ENCODE measurements at regions not wholly inside any gene's neighbourhood (a gene's known extent, or its start where the extent isn't known, plus 50 kb on each side); places are given as distances from the start of the nearest gene placed in this dataset.

DNA sequence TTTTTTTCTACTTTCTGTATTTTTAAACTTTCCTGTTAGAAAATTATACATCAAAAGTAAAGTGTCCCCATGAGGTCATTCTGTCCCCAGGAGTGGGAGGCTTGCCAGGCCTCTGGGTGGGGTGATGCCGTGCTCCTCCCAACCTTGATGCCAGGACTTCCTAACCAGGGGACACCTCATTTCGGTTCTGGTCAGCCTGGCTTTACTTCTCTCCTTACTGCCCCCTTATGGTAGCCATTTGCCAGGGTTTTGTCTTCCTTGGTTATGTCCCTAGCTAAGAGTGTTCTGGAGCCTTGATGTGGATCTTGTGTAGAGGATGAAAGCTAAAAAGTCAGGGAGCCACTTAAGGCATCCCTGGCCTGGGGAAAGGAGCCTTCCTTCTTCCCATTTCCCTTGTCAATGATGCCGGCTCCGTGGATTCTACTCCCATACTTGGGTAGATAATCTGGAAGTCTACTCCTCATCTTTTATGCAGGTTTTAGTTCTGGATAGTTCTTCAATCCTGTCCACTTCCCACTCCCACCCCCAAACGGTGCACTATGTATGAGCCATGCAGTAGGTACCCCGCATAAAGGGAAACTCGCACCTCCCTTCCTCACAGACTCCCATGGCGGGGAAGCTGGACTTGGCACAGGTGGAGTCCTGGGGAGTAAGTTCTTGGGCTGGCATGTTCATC is 164.1 kb upstream of the SALL4 start:
- no peak overlapping the region for H3K9ac ChIP-seq (ENCODE audit: low read depth, low read length, poor library complexity, severe bottlenecking)
- no peaks in the 10 kb centered on the region for H3K9me3 ChIP-seq (ENCODE audit: insufficient read depth, low read depth, low read length)
- H3K4me3 ChIP-seq (ENCODE audit: low read length, poor library complexity, severe bottlenecking) = no peak overlapping the region
- H3K4me1 ChIP-seq (ENCODE audit: insufficient read depth, low read length, poor library complexity, severe bottlenecking) = peaks cover 6% of the 10 kb centered on the region
- H3K27me3 ChIP-seq (ENCODE audit: insufficient read depth, low read length, poor library complexity, severe bottlenecking) = no peaks in the 10 kb centered on the region
- no peak overlapping the region for H3K4me2 ChIP-seq (ENCODE audit: low read depth, low read length, poor library complexity, severe bottlenecking)
- no peaks in the 10 kb centered on the region for H3K9me2 ChIP-seq (replicated peaks; ENCODE audit: low read depth, low read length)
- H3K36me3 ChIP-seq (ENCODE audit: insufficient read depth, low read length) = no peaks in the 10 kb centered on the region
- 0 out of 2 replicates have a peak overlapping the region, but pooled peaks have one; percentile 17 for H2AFZ ChIP-seq (ENCODE audit: low read length)
- no peaks in the 10 kb centered on the region for H3K79me2 ChIP-seq (ENCODE audit: insufficient read depth, low read length)
- TF ChIP-seq CTCF (conservative IDR thresholded peaks at IDR 0.05; ENCODE audit: low read length) (peak; percentile 84), EZH2phosphoT487 (IDR thresholded peaks at IDR 0.05; ENCODE audit: borderline replicate concordance) (no peak)
- H4K20me1 ChIP-seq (ENCODE audit: insufficient read depth, low read length, poor library complexity, severe bottlenecking) = no peaks in the 10 kb centered on the region
- no peaks in the 10 kb centered on the region for H3F3A ChIP-seq (ENCODE audit: low read depth)

- TF ChIP-seq CTCF (conservative IDR thresholded peaks at IDR 0.05; ENCODE audit: low read length) (no peak), EZH2phosphoT487 (IDR thresholded peaks at IDR 0.05; ENCODE audit: borderline replicate concordance) (no peak)
- Histone ChIP-seq H3K36me3 (ENCODE audit: insufficient read depth, low read length) (no peaks in the 10 kb centered on the region), H3K4me3 (ENCODE audit: low read length, poor library complexity, severe bottlenecking) (no peak overlapping the region), H3K4me2 (ENCODE audit: low read depth, low read length, poor library complexity, severe bottlenecking) (no peak overlapping the region), H3K9me3 (ENCODE audit: insufficient read depth, low read depth, low read length) (no peaks in the 10 kb centered on the region), H3K9ac (ENCODE audit: low read depth, low read length, poor library complexity, severe bottlenecking) (no peak overlapping the region), H3K4me1 (ENCODE audit: insufficient read depth, low read length, poor library complexity, severe bottlenecking) (peaks cover 37% of the 10 kb centered on the region), H4K20me1 (ENCODE audit: insufficient read depth, low read length, poor library complexity, severe bottlenecking) (no peaks in the 10 kb centered on the region), H3F3A (ENCODE audit: low read depth) (peaks cover 22% of the 10 kb centered on the region), H3K79me2 (ENCODE audit: insufficient read depth, low read length) (no peaks in the 10 kb centered on the region), H2AFZ (ENCODE audit: low read length) (no peak overlapping the region), H3K9me2 (replicated peaks; ENCODE audit: low read depth, low read length) (no peaks in the 10 kb centered on the region), H3K27me3 (ENCODE audit: insufficient read depth, low read length, poor library complexity, severe bottlenecking) (no peaks in the 10 kb centered on the region)
Observed at GRCh38 chr20:51961964-51962761, 159.8 kb upstream of the SALL4 start.

DNA sequence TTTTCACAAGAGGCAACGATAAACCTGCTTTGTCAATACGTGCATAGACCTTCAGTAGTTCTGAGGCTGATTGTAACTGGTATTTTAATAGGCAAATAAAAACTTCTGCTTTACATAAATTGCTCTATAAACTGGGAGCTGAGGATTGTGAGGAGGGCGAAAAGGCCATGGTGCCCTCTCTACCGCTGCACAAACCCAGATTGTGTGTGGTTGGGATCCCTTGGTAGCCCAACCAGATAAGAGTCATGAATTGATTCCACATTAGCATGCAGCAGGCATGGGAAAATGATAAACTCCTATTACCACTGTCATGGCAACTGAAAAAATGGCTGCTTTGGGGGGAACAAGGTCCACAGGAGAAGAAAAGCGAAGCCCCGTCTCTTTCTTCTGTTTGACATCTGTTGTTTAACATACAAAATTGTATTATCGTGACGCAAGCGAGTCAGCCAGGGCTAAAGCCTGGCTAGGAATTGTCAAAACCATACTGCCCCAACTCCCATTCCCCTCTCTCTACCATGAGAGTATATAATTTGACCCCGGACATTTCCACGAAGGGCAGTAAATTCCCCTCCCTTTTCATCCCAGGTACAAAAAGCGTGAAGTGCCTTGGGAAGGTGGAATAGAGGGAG is 157.8 kb upstream of the SALL4 start:
- Histone ChIP-seq H3K9me3 (ENCODE audit: insufficient read depth, low read depth, low read length) (no peaks in the 10 kb centered on the region), H3F3A (ENCODE audit: low read depth) (peaks cover 22% of the 10 kb centered on the region), H3K4me1 (ENCODE audit: insufficient read depth, low read length, poor library complexity, severe bottlenecking) (peaks cover 37% of the 10 kb centered on the region)

More for the DNA sequence above, 157.8 kb upstream of the SALL4 start:
- peak overlapping the region; percentile 53 for H2AFZ ChIP-seq (ENCODE audit: low read length)
- TF ChIP-seq EZH2phosphoT487 (IDR thresholded peaks at IDR 0.05; ENCODE audit: borderline replicate concordance) (no peak), CTCF (conservative IDR thresholded peaks at IDR 0.05; ENCODE audit: low read length) (no peak)
- no peaks in the 10 kb centered on the region for H3K27me3 ChIP-seq (ENCODE audit: insufficient read depth, low read length, poor library complexity, severe bottlenecking)
- H3K9me2 ChIP-seq (replicated peaks; ENCODE audit: low read depth, low read length) = no peaks in the 10 kb centered on the region
- H3K4me2 ChIP-seq (ENCODE audit: low read depth, low read length, poor library complexity, severe bottlenecking) = peak overlapping the region; percentile 77
- H3K4me3 ChIP-seq (ENCODE audit: low read length, poor library complexity, severe bottlenecking) = peak overlapping the region; percentile 53
- no peaks in the 10 kb centered on the region for H3K79me2 ChIP-seq (ENCODE audit: insufficient read depth, low read length)
- H4K20me1 ChIP-seq (ENCODE audit: insufficient read depth, low read length, poor library complexity, severe bottlenecking) = no peaks in the 10 kb centered on the region
- H3K9ac ChIP-seq (ENCODE audit: low read depth, low read length, poor library complexity, severe bottlenecking) = peak overlapping the region; percentile 66
- H3K36me3 ChIP-seq (ENCODE audit: insufficient read depth, low read length) = no peaks in the 10 kb centered on the region
